Activated CD4-positive, alpha-beta T cell treated with anti-CD3 and anti-CD28 coated beads, Interleukin-2, Interleukin-4, amounts not matched to agents 100 ng/mL and 50 ng/mL, durations not matched to agents 16 hours and 8 hours (primary cell): ENCODE measurements at regions not wholly inside any gene's neighbourhood (a gene's known extent, or its start where the extent isn't known, plus 50 kb on each side); places are given as distances from the start of the nearest gene placed in this dataset.

Source experiments
- DNase-seq: peaks from one replicate; pipeline ENCODE4 v3.0.0-alpha.2; 2020; ENCODE audit warnings: low spot score

DNA sequence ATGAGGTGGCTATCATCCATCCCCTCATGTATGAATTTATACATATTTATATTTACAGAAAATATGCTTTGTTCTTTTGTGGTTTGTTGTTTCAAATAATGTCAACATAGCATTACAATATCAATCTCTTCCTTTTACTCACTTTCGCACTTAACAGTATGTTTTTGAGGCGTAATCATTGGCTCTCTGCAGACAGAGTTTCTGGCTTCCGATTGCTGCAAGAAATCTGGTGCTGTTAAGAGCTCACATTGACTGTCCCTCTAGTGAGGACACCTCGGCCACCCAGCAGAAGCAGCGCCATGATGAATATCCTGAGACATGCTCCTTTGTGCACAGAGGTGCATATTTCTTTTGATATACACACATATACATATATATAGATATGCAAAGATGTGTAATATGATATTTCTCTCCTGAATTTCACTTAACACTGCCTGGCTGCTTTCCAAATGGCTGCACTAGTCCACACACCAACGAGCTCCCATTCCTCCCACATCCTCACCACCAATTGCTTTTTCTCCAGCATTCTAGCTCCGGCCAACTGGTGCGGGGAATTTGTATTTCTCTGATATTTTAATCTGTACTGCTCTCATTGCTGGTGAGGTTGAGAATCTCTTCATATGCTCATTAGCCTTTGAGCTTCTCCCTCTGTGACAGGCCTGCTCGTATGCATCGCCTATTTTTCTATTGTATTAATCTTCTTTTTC, 248.4 kb downstream of the SIPA1L2 start:
- no peak for DNase-seq

DNA sequence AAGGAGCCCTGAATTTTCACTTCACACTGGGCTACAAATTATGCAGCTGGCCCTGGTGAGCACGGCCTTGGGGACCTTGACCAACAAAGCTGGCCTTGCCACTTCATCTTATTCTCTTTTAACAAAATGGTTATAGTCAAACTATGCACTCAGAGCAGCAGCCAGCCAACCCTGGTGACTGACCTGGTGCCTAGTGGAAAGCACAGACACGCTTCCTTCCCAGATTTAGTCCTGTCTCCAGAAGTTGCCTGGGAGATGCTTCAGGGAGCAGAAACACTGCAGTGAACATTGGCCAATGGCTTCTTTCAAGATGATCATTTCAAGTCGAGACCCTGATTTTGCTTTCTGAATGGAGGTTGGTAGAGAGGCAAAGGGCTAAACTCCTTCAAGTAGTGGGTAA, 249.3 kb downstream of the SIPA1L2 start:
- no peak for DNase-seq

DNA sequence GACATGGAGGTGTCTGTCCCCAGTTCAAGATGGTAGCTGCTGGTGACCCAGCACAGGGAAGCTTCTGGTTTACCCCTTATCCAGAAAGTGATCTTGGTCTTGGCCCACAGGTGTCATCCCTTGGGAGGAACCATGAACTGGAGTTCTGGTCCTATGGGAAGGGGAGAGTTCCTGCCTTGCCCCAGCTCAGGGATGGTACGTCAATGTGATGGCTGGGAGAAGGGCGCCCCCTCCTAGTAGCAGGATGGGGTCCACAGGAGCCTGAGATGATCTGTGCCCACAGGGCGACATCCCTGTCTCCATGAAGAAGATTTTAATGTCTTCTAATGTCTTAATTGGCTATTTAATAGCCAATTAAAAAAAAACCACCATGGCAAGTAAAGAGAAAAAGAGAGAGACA, 249.8 kb downstream of the SIPA1L2 start:
- DNase-seq = no peak

DNA sequence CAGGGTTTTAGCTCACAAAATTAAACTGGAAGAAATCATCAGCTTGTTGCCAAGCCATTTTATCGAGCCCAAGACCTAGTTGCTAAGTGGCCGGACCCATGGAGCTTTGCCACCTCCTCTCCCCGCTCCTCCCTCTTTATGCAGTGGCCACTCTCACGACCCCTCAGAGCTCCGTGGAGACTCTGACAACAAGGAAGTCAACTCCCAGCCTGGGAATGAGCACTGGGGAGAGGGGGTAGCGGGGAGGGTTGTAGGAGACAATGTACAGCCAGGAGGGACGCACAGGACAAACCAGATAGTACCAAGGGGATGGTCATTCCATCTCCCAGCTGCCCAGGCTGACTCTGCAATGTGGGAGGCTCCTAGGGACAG, 250.9 kb downstream of the SIPA1L2 start:
- DNase-seq = no peak

DNA sequence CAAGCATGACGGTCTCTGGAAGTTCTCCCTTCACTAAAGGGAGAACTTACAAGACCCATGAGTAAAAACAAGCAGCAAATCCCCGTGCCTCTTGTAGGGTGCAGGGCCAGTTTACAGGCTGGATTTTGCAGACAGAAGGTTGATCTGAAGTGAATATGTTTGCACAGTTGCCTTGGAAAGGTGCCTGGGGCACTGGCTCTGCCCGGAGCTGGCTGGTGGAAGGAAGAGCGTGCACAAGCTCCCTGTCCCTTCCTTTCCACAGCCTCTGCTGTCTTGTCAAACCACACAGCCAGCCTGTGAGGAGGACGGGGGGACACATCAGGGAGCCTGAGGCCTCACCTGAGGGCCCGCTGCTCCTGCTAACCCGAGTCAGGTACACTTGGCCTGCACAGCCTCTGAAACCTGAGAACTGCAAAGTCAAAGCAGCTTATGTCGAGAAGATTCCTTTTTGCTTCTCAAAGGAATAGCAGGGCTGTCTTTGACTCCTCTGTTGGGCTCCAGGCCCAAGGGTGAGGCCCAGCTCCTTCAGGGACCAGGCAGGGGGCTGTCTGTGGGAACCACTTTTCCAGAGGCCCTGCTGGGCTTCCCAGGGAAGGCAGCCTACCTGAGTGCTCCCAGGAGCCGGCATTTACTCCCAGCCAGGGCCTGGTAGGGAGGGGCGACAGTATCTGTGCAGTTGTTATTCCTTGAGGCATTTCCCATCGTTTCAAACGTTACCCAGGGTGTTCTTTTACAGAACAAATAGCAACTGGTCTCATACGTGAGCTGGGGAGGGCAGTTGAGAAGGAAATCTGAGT, 251.5 kb downstream of the SIPA1L2 start:
- DNase-seq = no peak

DNA sequence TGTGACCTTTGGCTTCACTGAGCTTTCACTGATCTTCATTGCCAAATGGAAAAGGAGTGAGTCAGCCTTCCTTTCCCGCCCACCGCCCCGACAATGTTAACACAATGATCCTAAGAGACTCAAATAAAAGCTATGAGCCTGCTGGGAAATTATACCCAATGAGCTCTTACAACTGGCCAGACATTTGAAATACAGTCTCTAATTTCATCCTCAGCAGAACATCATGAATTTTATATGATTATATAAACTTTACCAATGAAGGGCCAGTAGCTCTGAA, 252.5 kb downstream of the SIPA1L2 start:
- no peak for DNase-seq

DNA sequence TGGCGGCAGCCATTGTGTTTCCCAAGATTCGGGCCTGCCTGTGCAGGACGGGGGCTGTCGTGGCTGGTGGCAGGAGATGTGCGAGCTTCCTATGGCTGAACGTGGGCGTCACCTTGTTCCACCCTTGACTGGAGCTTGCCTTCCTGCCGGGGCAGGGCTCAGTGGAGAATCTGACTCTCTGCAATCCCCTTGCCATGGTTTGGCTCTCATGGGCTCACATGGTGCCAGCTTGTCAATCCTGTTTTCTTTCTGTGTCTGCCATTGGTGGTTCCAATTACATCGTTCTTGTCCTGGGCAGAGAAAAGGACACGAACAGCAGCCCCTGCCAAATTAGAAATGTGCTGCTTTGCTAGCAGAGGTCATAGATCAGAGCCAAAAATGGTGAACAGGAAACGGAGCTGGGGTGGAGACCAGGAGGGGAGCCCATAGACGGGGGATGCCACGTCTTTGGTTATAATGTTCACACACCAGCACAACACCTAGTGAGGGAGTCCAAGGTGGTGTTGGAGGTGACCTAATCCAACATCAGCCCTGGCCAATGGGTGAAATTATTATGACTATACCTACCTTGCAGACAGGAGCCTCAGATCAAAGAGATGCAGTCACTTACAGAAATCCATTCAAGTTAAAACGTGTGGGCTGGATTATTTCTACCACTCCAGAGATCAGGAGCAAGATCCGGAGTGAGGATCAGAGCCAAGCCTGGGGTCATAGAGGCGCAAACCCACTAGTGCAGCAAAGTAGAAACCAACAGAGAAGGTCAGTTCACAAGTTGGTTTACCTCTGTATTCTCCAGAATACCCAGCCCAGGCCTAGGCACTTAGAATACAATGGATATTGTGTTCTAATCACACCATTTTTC, 253.1 kb downstream of the SIPA1L2 start:
- DNase-seq = no peak

DNA sequence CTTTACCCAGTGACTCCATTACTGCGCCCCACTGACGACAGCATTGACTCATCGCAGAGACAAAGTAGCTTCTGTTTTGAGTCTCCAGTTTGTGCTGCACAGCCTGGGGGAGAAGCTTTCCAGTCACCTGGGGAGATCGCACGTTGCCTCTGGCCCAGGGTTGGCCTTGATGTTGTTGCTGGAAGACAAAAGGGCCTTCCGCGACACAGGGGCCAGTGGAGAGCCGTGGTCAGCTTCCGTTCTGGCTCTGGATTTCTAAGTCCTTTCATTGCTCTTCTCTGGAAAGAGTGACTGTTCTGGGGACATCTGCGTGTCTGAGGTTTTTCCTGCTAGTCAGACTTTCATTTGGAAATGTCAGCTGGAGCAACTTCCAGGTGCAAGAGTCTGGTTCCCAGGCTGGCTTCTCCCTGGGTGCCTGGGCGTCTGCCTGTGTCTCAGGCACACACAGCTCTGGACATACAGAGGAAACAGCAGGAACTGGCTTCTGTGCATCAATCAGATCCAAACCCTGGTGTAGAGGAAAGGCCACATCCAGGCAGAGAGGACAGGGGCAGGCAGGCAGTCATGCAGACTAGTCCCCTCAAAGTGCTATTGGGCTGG, 257.0 kb downstream of the SIPA1L2 start:
- DNase-seq = no peak

DNA sequence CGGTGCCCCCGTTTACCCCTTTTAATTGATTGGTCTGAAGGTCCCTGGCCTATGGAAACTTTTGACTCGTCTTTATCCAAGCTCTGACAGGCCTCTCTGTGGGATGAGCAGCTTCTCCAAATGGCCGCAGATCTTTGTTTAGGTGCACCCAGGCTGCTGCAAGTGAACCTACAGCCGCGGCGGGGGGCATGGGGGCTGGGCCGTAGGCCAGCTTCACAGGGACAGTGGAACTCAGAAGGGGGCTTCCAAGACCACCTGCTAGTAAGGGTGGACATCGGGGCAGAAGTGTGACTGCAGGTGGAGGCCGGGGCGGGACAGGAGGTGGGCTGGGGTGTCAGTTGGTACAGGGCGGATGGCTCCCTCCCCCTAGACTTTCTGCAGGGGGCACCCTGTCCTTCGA, 257.5 kb downstream of the SIPA1L2 start:
- no peak for DNase-seq

DNA sequence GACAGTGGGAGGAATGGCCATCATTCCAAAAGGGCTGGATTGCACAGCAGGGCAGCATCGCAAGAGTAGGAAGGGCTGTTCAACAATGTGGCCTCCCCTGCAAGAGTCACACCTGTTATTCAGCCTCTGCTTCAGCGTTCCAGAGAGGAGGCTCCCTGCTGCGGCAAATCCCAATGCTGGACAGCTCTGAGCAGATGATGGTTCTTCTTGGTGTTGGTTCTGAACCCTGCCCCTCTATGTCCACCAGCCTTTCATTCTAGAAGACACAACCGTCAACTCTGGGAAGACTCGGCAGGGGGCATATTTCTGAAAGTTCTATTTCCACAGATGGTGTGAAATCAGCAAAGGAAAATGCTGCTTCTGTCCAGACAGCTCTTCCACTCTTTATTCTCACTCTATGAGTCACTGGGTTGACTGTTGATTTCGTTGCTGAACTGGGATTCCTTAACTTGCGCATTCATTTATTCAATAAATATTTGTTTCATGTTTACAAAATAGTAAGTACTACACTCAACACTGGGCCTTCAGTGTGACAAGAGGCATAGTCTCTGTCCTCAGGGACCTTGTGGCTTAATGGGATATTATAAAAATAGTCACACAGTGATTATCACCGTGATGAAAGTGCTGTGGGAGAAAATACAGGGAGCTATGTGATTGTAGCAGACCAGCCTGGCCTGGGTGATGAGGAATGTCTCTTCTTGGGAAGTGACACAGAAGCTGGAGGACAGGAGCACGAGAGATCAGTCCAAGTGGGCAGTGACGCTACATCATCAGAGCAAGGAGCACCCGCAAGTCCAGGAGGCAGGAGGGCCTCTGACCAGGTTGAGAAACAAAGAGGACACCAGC, 260.3 kb downstream of the SIPA1L2 start:
- DNase-seq = no peak

DNA sequence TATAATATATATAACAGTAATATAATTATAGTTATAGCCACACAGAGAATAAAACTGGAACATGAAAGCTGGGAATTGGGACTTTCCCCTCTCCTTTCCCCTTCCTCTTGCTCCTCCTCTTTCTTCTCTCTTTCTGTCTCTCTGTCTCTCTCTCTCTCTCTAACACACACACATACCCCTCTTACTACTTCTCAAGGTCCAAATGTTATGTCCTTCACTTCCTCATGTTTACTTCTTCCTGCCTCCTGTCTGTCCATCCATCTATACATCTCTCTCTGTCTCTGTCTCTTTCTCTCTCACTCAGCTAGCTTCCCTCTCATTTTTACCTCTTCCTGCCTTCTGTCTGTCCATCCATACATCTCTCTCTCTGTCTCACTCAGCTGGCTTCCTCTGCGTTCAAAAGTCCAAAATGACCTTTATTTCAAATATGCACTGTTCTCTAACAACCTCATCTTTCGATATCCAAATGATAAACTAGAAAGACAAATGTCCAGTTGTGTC, 261.1 kb downstream of the SIPA1L2 start:
- DNase-seq = no peak

DNA sequence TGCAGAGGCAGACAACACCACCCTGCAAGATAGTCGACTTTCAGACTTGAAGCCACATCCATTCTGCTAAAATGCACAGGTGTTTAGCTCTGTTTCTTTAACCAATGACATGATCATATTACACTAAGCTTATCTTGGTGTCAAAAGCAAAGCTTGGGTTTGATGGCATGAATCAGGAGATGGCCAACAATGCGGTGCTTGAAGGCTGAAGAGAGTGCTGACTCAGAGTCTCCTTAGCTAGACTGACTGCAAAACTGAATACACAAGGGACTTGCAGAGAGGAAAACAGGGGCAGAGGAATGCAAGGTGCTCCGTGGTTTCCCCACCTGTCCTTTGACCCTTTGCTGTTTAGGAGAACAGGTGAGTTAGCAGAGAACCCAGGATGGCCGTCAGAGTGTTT, 262.6 kb downstream of the SIPA1L2 start:
- no peak for DNase-seq

DNA sequence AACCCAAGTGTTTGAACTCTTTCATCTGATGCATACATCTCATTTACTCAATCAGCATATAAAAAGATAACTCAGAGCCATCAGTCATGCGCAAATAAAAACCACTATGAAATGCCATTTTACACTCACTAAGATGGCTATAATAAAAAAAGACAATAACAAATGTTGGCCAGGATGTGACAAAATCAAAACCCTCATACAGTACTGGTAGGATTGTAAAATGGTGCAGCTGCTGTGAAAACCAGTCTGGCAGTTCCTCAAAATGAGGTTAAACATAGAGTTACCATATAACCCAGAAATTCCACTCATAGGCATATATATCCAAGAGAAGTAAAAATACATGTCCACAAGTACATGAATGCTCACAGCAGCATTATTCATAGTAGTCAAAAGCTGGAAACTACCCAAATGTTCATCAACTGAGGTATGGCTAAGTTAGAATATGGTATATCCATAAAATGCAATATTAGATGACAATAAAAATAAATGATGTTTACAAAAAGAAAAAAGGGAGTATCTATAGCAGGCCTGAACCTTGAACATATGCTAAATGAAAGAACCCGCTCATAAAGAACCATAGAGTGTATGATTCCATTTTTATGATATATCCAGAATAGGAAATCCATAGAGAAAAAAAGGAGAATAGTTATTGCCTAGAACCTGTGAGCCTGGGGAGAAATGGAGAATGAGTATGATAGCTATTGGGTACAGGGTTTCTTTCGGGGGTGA, 265.1 kb downstream of the SIPA1L2 start:
- DNase-seq = no peak

DNA sequence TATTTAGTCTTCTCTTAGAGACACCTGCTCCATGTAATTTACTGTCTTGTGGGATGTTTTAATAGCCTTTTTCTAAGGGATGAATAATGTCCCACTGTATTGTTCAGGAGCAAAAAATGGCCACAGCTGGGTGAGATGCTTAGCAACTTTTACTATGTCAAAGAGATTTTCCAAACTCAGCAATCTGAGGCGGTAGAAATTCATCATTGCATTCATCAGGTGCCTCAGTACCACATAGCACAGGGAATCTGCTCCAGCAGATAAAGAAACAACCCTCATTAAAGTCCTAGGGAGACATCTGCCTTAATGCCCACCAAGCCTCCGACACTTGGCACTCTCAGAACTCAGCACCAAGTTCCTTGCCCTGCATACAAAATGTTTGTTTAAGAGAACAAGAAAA, 266.9 kb downstream of the SIPA1L2 start:
- no peak for DNase-seq

DNA sequence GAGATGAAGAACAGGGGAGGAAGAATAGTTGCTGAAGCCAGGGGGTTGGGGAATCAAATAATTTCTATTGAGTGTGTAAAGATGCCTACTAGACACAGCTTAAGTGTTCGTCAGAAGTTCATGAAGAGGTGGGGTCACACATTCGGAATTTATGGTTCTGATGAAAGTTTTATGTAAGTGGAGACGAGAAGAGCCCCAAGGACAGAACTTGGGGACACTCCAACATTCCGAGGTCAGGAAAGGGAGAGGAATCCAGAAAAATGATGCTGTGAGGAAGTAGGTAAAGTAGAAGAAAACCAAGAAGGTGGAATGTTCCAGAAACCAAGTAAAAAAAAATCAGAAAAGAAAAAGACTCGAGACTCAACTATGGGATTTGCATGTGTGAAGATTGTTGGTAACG, 272.5 kb downstream of the SIPA1L2 start:
- DNase-seq = no peak

DNA sequence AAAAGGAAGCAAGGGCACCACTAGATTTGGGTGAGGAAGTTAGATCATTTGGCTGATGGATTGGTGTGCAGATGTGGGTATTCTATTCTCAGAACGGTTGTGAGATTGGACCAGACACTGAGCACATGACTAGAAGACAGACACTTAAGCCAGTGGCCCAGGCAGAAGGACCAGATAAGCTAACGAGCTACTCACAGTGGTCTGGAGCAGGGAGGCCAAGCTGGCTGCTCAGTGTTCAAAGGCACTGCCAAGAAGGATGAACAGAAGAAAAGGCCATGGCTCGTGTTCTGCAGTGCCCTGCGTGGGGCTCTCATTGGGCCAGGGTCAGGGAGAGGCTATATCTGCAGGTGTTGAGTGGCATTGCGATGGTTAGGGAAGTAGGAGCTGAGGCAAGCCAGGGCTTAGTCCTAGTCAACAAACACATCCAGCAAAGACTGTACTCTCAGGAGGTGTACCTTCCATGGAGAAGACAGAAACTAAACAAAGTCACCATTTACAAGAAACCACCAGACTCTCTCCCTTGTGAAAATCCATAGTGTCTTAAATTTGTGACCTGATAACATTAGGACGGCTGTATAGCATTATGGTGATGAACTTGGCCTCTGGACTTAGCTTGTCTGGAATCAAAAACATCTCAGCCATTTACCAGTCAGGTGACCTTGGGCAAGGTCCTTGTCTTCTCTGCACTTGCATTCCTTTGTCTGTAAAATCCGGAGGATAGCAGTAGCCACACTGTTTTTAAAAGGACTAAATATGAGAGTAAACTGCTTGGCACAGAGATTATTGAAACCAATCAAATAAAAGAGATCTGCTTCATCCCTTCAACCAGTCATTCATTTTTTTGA, 274.5 kb downstream of the SIPA1L2 start:
- no peak for DNase-seq

DNA sequence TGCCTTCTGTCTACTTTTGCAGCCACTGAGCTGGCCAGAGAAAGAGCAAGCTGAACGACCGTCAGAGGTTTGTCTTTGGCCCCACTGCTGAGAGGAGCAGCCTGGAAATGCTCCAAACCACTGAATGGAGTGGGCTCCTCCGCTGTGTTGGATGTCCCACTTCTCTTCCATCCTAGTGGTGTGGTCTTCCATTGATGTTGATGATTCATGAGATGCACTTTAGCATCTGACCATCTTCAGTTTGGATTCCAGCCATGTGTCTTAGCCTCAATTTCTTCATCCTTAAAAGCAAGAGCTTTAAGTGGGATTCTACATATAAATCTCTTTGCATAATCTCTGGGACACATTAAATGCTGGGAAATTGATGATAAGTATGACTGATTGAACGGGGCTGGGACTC, 276.9 kb downstream of the SIPA1L2 start:
- no peak for DNase-seq

DNA sequence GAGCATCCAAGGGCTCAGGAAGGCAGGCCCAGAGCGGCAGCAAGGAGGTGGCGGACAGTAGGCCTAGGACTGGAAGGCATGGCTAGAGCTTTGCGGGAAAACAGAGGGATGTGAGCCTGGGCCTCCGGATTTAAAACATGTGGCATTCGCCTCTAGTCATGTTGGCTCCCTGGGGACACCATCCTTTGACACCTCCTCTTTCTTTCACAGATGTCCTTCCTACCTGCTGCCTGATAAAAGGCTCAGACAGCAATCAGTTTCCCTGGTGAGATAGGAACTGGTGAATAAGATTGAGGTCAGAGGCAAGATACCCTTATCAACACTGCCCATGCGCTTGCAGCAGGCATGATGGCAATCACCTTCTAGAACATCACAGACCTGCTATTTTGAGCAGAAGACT, 277.6 kb downstream of the SIPA1L2 start:
- DNase-seq = no peak

DNA sequence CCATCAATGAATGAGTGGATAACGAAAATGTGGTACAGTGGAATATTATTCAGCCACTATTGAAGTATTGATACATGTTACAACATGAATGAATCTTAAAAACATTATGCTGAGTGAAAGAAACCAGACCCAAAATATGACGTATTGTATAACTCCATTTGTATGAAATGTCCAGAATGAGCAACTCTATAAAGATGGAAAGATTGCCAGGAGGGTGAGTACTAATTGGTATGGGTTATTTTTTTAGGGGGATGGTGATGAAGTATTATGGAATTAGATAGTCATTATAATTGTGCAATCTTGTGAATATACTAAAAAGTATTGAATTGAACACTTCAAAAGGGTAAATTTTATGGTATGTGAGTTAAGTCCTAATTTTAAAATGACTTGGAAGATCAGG, 278.6 kb downstream of the SIPA1L2 start:
- no peak for DNase-seq

DNA sequence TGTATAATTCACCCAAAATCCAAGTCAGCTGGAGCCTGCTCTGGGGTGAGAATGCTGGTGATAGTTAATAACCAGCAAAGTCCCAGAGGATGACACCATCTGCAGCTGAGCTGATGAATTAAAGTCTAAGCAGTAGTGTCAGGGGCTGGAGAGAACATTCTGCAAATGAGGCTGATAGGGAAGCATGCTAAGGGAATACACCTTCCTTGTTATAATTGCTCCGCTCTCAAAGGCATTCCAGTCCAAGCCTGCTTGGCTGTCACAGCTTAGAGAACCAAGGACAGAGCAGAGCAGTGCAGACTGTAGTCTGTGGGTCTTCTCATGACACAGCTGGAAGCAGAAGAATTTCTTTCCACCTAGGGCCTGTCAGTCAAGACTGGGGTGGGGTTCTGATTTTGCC, 283.1 kb downstream of the SIPA1L2 start:
- no peak for DNase-seq
